WERI-Rb-1 (cell line): ENCODE measurements at regions not wholly inside any gene's neighbourhood (a gene's known extent, or its start where the extent isn't known, plus 50 kb on each side); places are given as distances from the start of the nearest gene placed in this dataset.

Experiments
- DNase-seq: peaks from one replicate; pipeline ENCODE4 v3.0.0-alpha.2; 2020
- H3K27ac ChIP-seq: fragments of 250-450 bp; sonication (Bioruptor Pico); 2 replicates; pipeline ENCODE4 v1.5.1; 2020; ENCODE audit warnings: mild to moderate bottlenecking, moderate library complexity
- H3K27me3 ChIP-seq: fragments of 250-450 bp; sonication (Bioruptor Pico); 2 replicates; pipeline ENCODE4 v1.5.1; 2021; ENCODE audit warnings: mild to moderate bottlenecking, low read depth, moderate library complexity; ENCODE audit not compliant: insufficient read depth, severe bottlenecking
- H3K36me3 ChIP-seq: fragments of 250-450 bp; sonication (Bioruptor Pico); 2 replicates; pipeline ENCODE4 v1.5.1; 2020; ENCODE audit warnings: mild to moderate bottlenecking, moderate library complexity
- H3K4me3 ChIP-seq: 2 replicates; pipeline ENCODE4 v1.5.1; 2011; ENCODE audit warnings: low read depth, mild to moderate bottlenecking, control low read depth, low read length
- H3K9me3 ChIP-seq: fragments of 250-450 bp; sonication (Bioruptor Pico); 2 replicates; pipeline ENCODE4 v1.5.1; 2021; ENCODE audit warnings: mild to moderate bottlenecking, moderate library complexity; ENCODE audit not compliant: severe bottlenecking
- CTCF ChIP-seq: IDR thresholded peaks from 2 replicates; pipeline ENCODE4 v1.5.1; 2011; ENCODE audit warnings: low read depth, mild to moderate bottlenecking, control low read depth, inconsistent platforms, low read length

- no peaks in the 10 kb centered on the region for H3K27me3 ChIP-seq
- no peaks in the 10 kb centered on the region for H3K9me3 ChIP-seq
- no peak for TF ChIP-seq CTCF
- no peak overlapping the region for H3K4me3 ChIP-seq
- H3K27ac ChIP-seq: no peak overlapping the region
- no peak for DNase-seq
- no peaks in the 10 kb centered on the region for H3K36me3 ChIP-seq
Measured at GRCh38 chr4:81652069-81652478, 180.4 kb upstream of the RASGEF1B start.

DNA sequence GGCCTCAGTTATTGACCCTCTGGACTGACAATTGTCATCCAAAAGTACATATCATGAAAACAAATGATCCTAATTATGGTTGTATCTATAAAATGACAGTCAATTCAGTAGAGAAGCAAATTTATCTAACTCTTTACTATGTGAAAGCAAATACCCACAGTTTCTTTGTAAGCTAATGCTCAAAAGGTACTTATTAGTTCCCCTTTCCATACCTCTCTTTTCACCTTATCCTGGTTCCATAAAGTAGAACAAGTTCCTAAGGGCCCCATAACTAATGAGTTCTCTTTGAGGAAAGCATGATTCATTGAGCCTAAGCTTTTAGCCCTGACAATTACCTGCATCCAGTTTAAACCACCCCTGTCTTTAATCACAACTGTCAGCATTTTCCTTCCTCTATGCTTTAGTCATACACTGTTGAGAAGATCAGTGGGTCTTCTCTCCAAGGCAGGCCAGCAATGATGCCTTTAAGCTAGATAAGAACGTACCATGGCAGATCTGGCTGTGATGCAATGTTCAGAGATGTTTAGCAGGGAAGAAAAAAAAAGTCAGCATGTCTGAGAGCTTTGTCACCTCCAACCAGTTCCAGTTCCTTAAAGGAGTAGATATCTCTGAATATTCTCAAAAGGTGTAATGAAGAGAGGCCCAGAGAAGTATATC is 179.7 kb upstream of the RASGEF1B start:
- no peak for TF ChIP-seq CTCF
- Histone ChIP-seq H3K27me3 (no peaks in the 10 kb centered on the region), H3K9me3 (no peaks in the 10 kb centered on the region), H3K4me3 (no peak overlapping the region), H3K36me3 (no peaks in the 10 kb centered on the region), H3K27ac (no peak overlapping the region)
- no peak for DNase-seq

DNA sequence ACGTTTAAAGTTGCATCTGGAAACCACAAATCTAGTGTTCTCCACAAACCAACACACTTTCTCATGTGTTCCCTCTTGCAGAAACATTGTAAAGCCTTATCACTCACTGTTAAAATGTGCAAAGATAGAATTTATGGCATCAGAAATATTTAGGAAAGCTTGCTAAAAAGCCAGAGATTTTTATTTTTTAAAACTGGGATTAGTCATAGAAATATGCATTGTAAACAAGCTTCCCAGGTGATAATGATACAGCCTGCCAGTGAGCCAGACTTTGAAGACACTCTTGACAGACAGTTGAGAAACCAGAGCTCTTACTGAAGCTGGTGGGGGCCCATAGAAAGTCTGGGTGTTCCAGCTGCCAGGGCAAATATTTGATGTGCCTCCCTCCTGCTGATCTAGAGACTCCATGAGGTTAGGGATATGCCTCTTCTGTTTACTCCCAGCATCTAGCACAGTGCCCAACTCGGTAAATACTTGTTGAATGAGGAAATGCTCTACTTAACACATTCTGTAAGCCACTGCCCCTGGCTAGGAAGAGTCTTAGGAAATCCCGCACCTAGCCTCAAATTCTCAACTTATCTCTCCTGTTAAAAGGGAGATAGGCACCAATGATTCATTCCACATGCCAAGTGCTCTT is 179.0 kb upstream of the RASGEF1B start:
- no peak overlapping the region for H3K4me3 ChIP-seq
- H3K9me3 ChIP-seq: no peaks in the 10 kb centered on the region
- H3K36me3 ChIP-seq: no peaks in the 10 kb centered on the region
- no peak for DNase-seq
- TF ChIP-seq CTCF: no peak
- H3K27ac ChIP-seq: no peak overlapping the region
- H3K27me3 ChIP-seq: no peaks in the 10 kb centered on the region

DNA sequence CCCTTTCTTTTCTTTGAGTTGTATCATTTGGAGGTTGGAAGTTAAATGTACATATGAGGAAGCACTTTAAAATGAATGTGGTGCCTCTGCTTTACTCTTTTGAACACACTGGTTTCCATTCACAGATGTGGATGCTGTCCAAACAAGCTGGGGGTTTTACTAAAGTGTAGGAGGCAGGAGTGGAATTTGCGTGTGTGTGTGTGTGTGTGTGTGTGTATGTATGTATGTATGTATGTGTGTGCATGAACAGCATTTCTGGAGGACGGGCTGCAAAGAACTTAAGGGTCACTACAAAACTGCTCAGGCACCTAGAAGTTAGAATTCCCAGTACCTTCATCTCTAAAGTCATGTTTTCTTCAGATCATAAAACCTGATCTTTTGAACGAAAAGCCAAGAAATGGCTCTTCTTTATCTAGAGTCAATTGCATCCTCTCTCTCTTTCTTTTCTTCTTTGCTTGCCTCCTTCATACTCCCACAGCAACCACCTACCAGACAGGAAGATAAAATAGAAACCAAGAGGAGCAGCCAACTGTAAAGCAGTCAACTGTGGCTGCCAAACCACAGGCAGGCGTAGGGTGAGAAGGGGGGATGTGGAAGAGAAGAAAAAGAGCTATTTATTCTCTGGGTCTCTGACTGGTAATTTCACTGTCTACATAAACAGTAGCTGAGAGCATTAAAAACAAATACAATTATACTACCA is 177.0 kb upstream of the RASGEF1B start:
- no peak overlapping the region for H3K4me3 ChIP-seq
- no peaks in the 10 kb centered on the region for H3K36me3 ChIP-seq
- no peak for TF ChIP-seq CTCF
- DNase-seq: no peak
- H3K9me3 ChIP-seq: no peaks in the 10 kb centered on the region
- no peak overlapping the region for H3K27ac ChIP-seq
- H3K27me3 ChIP-seq: no peaks in the 10 kb centered on the region

DNA sequence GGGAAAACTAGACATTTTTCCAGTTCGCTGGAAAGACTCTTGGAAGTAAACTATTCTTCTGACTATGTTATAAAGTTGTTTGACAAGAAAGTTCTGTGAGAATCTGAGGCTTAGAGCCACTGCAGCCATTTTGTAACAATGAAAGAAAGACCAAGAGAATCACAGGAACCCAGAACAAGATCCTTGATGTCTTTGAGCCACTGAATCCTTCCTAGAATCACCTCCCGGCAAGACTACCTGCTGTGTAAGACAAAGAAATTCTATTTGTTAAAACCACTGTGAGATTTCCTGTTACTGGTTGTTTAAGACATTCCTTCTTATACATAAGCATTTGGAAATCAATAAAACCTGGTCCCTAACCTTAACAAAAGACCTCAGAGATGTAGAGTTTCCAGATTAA is 175.7 kb upstream of the RASGEF1B start:
- Histone ChIP-seq H3K27me3 (no peaks in the 10 kb centered on the region), H3K36me3 (no peaks in the 10 kb centered on the region), H3K27ac (no peak overlapping the region), H3K9me3 (no peaks in the 10 kb centered on the region), H3K4me3 (no peak overlapping the region)
- TF ChIP-seq CTCF: no peak
- DNase-seq: no peak
